Cardiac muscle cell (in vitro differentiated cells and primary cell): ENCODE measurements at regions not wholly inside any gene's neighbourhood (a gene's known extent, or its start where the extent isn't known, plus 50 kb on each side); places are given as distances from the start of the nearest gene placed in this dataset.

Source experiments
- DNase-seq, 2 donors: peaks; one replicate each; pipeline versions ENCODE4 v3.0.0 to v3.0.0-alpha.2; 2010 to 2017; ENCODE audit warnings: low read depth in 1 of 2, low spot score in 1 of 2
- H3K27ac ChIP-seq: fragments of 200-600 bp; sonication (generic); 2 replicates; pipeline ENCODE4 v1.5.1; 2016
- H3K27me3 ChIP-seq: fragments of 200-600 bp; sonication (generic); 2 replicates; pipeline ENCODE4 v1.6.0; 2016; ENCODE audit warnings: control low read depth
- H3K36me3 ChIP-seq: fragments of 200-600 bp; sonication (generic); 2 replicates; pipeline ENCODE4 v1.5.1; 2016; ENCODE audit warnings: control low read depth
- H3K4me1 ChIP-seq: fragments of 200-600 bp; sonication (generic); 2 replicates; pipeline ENCODE4 v1.8.1; 2017; ENCODE audit warnings: low read depth, mild to moderate bottlenecking, mixed run types
- H3K4me3 ChIP-seq: fragments of 200-600 bp; sonication (generic); 2 replicates; pipeline ENCODE4 v1.5.1; 2016; ENCODE audit warnings: mild to moderate bottlenecking
- H3K9me3 ChIP-seq: fragments of 200-600 bp; sonication (generic); 2 replicates; pipeline ENCODE4 v1.5.1; 2017; ENCODE audit warnings: low read depth, mild to moderate bottlenecking, control low read depth
- CTCF ChIP-seq: IDR thresholded peaks from 2 replicates; pipeline ENCODE4 v1.5.1; 2012; ENCODE audit warnings: low read depth, mild to moderate bottlenecking, low read length

- Histone ChIP-seq H3K9me3 (no peaks in the 10 kb centered on the region), H3K27me3 (peaks cover 2% of the 10 kb centered on the region), H3K4me3 (no peak overlapping the region), H3K36me3 (no peaks in the 10 kb centered on the region), H3K27ac (no peak overlapping the region), H3K4me1 (no peaks in the 10 kb centered on the region)
- no peak for TF ChIP-seq CTCF
- no peak for DNase-seq
Measured at GRCh38 chr15:101565377-101565776, 75.9 kb upstream of the PCSK6 start.

GRCh38 chr15:101563176-101563796 lies 73.8 kb upstream of the PCSK6 start:
- no peak overlapping the region for H3K4me3 ChIP-seq
- no peaks in the 10 kb centered on the region for H3K4me1 ChIP-seq
- no peaks in the 10 kb centered on the region for H3K36me3 ChIP-seq
- H3K27ac ChIP-seq: no peak overlapping the region
- no peaks in the 10 kb centered on the region for H3K9me3 ChIP-seq
- peaks cover 2% of the 10 kb centered on the region for H3K27me3 ChIP-seq
- no peak for TF ChIP-seq CTCF
- no peak for DNase-seq

- Histone ChIP-seq H3K27me3 (peaks cover 2% of the 10 kb centered on the region), H3K4me1 (no peaks in the 10 kb centered on the region), H3K4me3 (no peak overlapping the region), H3K36me3 (no peaks in the 10 kb centered on the region), H3K27ac (no peak overlapping the region), H3K9me3 (no peaks in the 10 kb centered on the region)
- TF ChIP-seq CTCF: no peak
- DNase-seq: no peak
Measured at GRCh38 chr15:101562428-101563059, 73.0 kb upstream of the PCSK6 start.

GRCh38 chr15:101561584-101561906 lies 72.0 kb upstream of the PCSK6 start:
- DNase-seq: no peak
- no peaks in the 10 kb centered on the region for H3K36me3 ChIP-seq
- no peaks in the 10 kb centered on the region for H3K9me3 ChIP-seq
- no peaks in the 10 kb centered on the region for H3K4me1 ChIP-seq
- TF ChIP-seq CTCF: no peak
- peaks cover 2% of the 10 kb centered on the region for H3K27me3 ChIP-seq
- no peak overlapping the region for H3K27ac ChIP-seq
- no peak overlapping the region for H3K4me3 ChIP-seq

- Histone ChIP-seq H3K4me1 (no peaks in the 10 kb centered on the region), H3K27ac (no peak overlapping the region), H3K4me3 (no peak overlapping the region), H3K36me3 (no peaks in the 10 kb centered on the region), H3K27me3 (peaks cover 2% of the 10 kb centered on the region), H3K9me3 (no peaks in the 10 kb centered on the region)
- no peak for DNase-seq
- TF ChIP-seq CTCF: no peak
Measured at GRCh38 chr15:101560722-101561583, 71.4 kb upstream of the PCSK6 start.
